ENCODE measurements at regions not wholly inside any gene's neighbourhood (a gene's known extent, or its start where the extent isn't known, plus 50 kb on each side); places are given as distances from the start of the nearest gene placed in this dataset.
A peak's percentile ranks its signal among the peaks of the same experiment; 100 is the strongest.

GRCh38 chr5:92561411-92561959 lies 1019.5 kb downstream of the NR2F1-AS1 start:
- Histone ChIP-seq H2BK15ac (ENCODE audit: low read length) (no peak overlapping the region), H3K9me3 (replicated peaks in 1 of 2; ENCODE audit: control insufficient read depth in 2 of 2, insufficient read depth in 1 of 2, low read depth in 1 of 2, low read length in 2 of 2) (no peaks in the 10 kb centered on the region), H2AFZ (ENCODE audit: low read length) (peak overlapping the region; percentile 8), H3K4me1 (ENCODE audit: control insufficient read depth in 2 of 2, insufficient read depth in 1 of 2, low read depth in 1 of 2, low read length in 2 of 2) (peaks cover 5 to 26% of the 10 kb centered on the region in 2 donors), H2BK12ac (ENCODE audit: low read length) (no peak overlapping the region), H3K79me1 (ENCODE audit: low read depth, low read length) (no peaks in the 10 kb centered on the region), H2BK120ac (ENCODE audit: low read depth, low read length) (no peak overlapping the region), H4K8ac (ENCODE audit: low read depth, low read length) (no peak overlapping the region), H2BK5ac (ENCODE audit: low read length) (no peak overlapping the region), H3K27ac (replicated peaks; ENCODE audit: low read length) (no peak overlapping the region), H3K4me3 (ENCODE audit: low read length in 2 of 2) (no peak overlapping the region), H3K14ac (ENCODE audit: low read length) (no peak overlapping the region), H3K27me3 (ENCODE audit: control insufficient read depth in 3 of 3, insufficient read depth in 3 of 3, low read depth in 1 of 3, low read length in 3 of 3) (no peaks in the 10 kb centered on the region), H3K4me2 (ENCODE audit: insufficient read depth, low read length, poor library complexity, severe bottlenecking) (no peak overlapping the region), H3K4ac (ENCODE audit: low read length) (no peak overlapping the region), H2AK5ac (ENCODE audit: low read depth, low read length) (no peak overlapping the region), H3K23ac (ENCODE audit: low read depth, low read length, poor library complexity) (no peak overlapping the region), H3K9ac (ENCODE audit: low read depth, low read length, poor library complexity) (no peak overlapping the region), H3K36me3 (replicated peaks in 1 of 2; ENCODE audit: control insufficient read depth in 2 of 2, insufficient read depth in 2 of 2, low read length in 2 of 2) (no peaks in the 10 kb centered on the region), H3K18ac (ENCODE audit: low read length) (no peak overlapping the region), H4K91ac (ENCODE audit: low read depth, low read length, poor library complexity) (no peak overlapping the region)
- no peak for DNase-seq (ENCODE audit: low spot score)
- WGBS, 2 donors (ENCODE audit: extremely low coverage in 2 of 2, insufficient read length in 2 of 2, insufficient replicate concordance in 1 of 2) = no CpG with 5 or more reads among the region's 1 CpG

GRCh38 chr5:92560698-92561401 lies 1020.2 kb downstream of the NR2F1-AS1 start:
- no peaks in the 10 kb centered on the region for H3K79me1 ChIP-seq (ENCODE audit: low read depth, low read length)
- H2AFZ ChIP-seq (ENCODE audit: low read length) = no peak overlapping the region
- H3K27me3 ChIP-seq (ENCODE audit: control insufficient read depth in 3 of 3, insufficient read depth in 3 of 3, low read depth in 1 of 3, low read length in 3 of 3) = no peaks in the 10 kb centered on the region
- H3K36me3 ChIP-seq (replicated peaks in 1 of 2; ENCODE audit: control insufficient read depth in 2 of 2, insufficient read depth in 2 of 2, low read length in 2 of 2) = no peaks in the 10 kb centered on the region
- no peaks in the 10 kb centered on the region for H3K9me3 ChIP-seq (replicated peaks in 1 of 2; ENCODE audit: control insufficient read depth in 2 of 2, insufficient read depth in 1 of 2, low read depth in 1 of 2, low read length in 2 of 2)
- no peak overlapping the region for H2BK120ac ChIP-seq (ENCODE audit: low read depth, low read length)
- no peak overlapping the region for H3K18ac ChIP-seq (ENCODE audit: low read length)
- H4K8ac ChIP-seq (ENCODE audit: low read depth, low read length) = no peak overlapping the region
- H3K23ac ChIP-seq (ENCODE audit: low read depth, low read length, poor library complexity) = no peak overlapping the region
- no CpG with 5 or more reads among the region's 4 CpGs for WGBS, 2 donors (ENCODE audit: extremely low coverage in 2 of 2, insufficient read length in 2 of 2, insufficient replicate concordance in 1 of 2)
- H4K91ac ChIP-seq (ENCODE audit: low read depth, low read length, poor library complexity) = no peak overlapping the region
- no peak overlapping the region for H3K9ac ChIP-seq (ENCODE audit: low read depth, low read length, poor library complexity)
- H3K14ac ChIP-seq (ENCODE audit: low read length) = no peak overlapping the region
- H2BK5ac ChIP-seq (ENCODE audit: low read length) = no peak overlapping the region
- H3K27ac ChIP-seq (replicated peaks; ENCODE audit: low read length) = no peak overlapping the region
- no peak overlapping the region for H2BK12ac ChIP-seq (ENCODE audit: low read length)
- no peak overlapping the region for H2BK15ac ChIP-seq (ENCODE audit: low read length)
- H3K4me3 ChIP-seq (ENCODE audit: low read length in 2 of 2) = no peak overlapping the region
- H3K4ac ChIP-seq (ENCODE audit: low read length) = no peak overlapping the region
- H3K4me1 ChIP-seq (ENCODE audit: control insufficient read depth in 2 of 2, insufficient read depth in 1 of 2, low read depth in 1 of 2, low read length in 2 of 2) = peaks cover 5 to 26% of the 10 kb centered on the region in 2 donors
- no peak for DNase-seq (ENCODE audit: low spot score)
- H3K4me2 ChIP-seq (ENCODE audit: insufficient read depth, low read length, poor library complexity, severe bottlenecking) = no peak overlapping the region
- H2AK5ac ChIP-seq (ENCODE audit: low read depth, low read length) = no peak overlapping the region

- no peaks in the 10 kb centered on the region for H3K79me1 ChIP-seq (ENCODE audit: low read depth, low read length)
- no peaks in the 10 kb centered on the region for H3K27me3 ChIP-seq (ENCODE audit: control insufficient read depth in 3 of 3, insufficient read depth in 3 of 3, low read depth in 1 of 3, low read length in 3 of 3)
- H3K9ac ChIP-seq (ENCODE audit: low read depth, low read length, poor library complexity) = no peak overlapping the region
- no peak overlapping the region for H4K91ac ChIP-seq (ENCODE audit: low read depth, low read length, poor library complexity)
- no CpG with 5 or more reads among the region's 3 CpGs for WGBS, 2 donors (ENCODE audit: extremely low coverage in 2 of 2, insufficient read length in 2 of 2, insufficient replicate concordance in 1 of 2)
- no peak overlapping the region for H3K4me3 ChIP-seq (ENCODE audit: low read length in 2 of 2)
- H2AFZ ChIP-seq (ENCODE audit: low read length) = peak overlapping the region; percentile 36
- no peak overlapping the region for H2BK5ac ChIP-seq (ENCODE audit: low read length)
- H2BK120ac ChIP-seq (ENCODE audit: low read depth, low read length) = no peak overlapping the region
- H3K14ac ChIP-seq (ENCODE audit: low read length) = no peak overlapping the region
- H3K18ac ChIP-seq (ENCODE audit: low read length) = no peak overlapping the region
- H3K27ac ChIP-seq (replicated peaks; ENCODE audit: low read length) = no peak overlapping the region
- no peak overlapping the region for H3K4ac ChIP-seq (ENCODE audit: low read length)
- no peaks in the 10 kb centered on the region for H3K36me3 ChIP-seq (replicated peaks in 1 of 2; ENCODE audit: control insufficient read depth in 2 of 2, insufficient read depth in 2 of 2, low read length in 2 of 2)
- no peak overlapping the region for H3K4me2 ChIP-seq (ENCODE audit: insufficient read depth, low read length, poor library complexity, severe bottlenecking)
- H3K23ac ChIP-seq (ENCODE audit: low read depth, low read length, poor library complexity) = no peak overlapping the region
- no peak overlapping the region for H2BK15ac ChIP-seq (ENCODE audit: low read length)
- no peak overlapping the region for H4K8ac ChIP-seq (ENCODE audit: low read depth, low read length)
- no peak overlapping the region for H2AK5ac ChIP-seq (ENCODE audit: low read depth, low read length)
- no peaks in the 10 kb centered on the region for H3K9me3 ChIP-seq (replicated peaks in 1 of 2; ENCODE audit: control insufficient read depth in 2 of 2, insufficient read depth in 1 of 2, low read depth in 1 of 2, low read length in 2 of 2)
- no peak for DNase-seq (ENCODE audit: low spot score)
- peaks cover 5 to 26% of the 10 kb centered on the region in 2 donors for H3K4me1 ChIP-seq (ENCODE audit: control insufficient read depth in 2 of 2, insufficient read depth in 1 of 2, low read depth in 1 of 2, low read length in 2 of 2)
- H2BK12ac ChIP-seq (ENCODE audit: low read length) = no peak overlapping the region
Measured at GRCh38 chr5:92559781-92560180, 1021.2 kb downstream of the NR2F1-AS1 start.

GRCh38 chr5:92559331-92559730 lies 1021.7 kb downstream of the NR2F1-AS1 start:
- Histone ChIP-seq H2AFZ (ENCODE audit: low read length) (peak overlapping the region; percentile 1), H3K9ac (ENCODE audit: low read depth, low read length, poor library complexity) (no peak overlapping the region), H3K4me3 (ENCODE audit: low read length in 2 of 2) (no peak overlapping the region), H3K27ac (replicated peaks; ENCODE audit: low read length) (no peak overlapping the region), H3K27me3 (ENCODE audit: control insufficient read depth in 3 of 3, insufficient read depth in 3 of 3, low read depth in 1 of 3, low read length in 3 of 3) (no peaks in the 10 kb centered on the region), H3K4me2 (ENCODE audit: insufficient read depth, low read length, poor library complexity, severe bottlenecking) (no peak overlapping the region), H2BK5ac (ENCODE audit: low read length) (no peak overlapping the region), H3K18ac (ENCODE audit: low read length) (no peak overlapping the region), H3K14ac (ENCODE audit: low read length) (no peak overlapping the region), H2BK120ac (ENCODE audit: low read depth, low read length) (no peak overlapping the region), H3K36me3 (replicated peaks in 1 of 2; ENCODE audit: control insufficient read depth in 2 of 2, insufficient read depth in 2 of 2, low read length in 2 of 2) (no peaks in the 10 kb centered on the region), H3K23ac (ENCODE audit: low read depth, low read length, poor library complexity) (no peak overlapping the region), H3K79me1 (ENCODE audit: low read depth, low read length) (no peaks in the 10 kb centered on the region), H3K9me3 (replicated peaks in 1 of 2; ENCODE audit: control insufficient read depth in 2 of 2, insufficient read depth in 1 of 2, low read depth in 1 of 2, low read length in 2 of 2) (no peaks in the 10 kb centered on the region), H4K8ac (ENCODE audit: low read depth, low read length) (no peak overlapping the region), H2BK15ac (ENCODE audit: low read length) (no peak overlapping the region), H2BK12ac (ENCODE audit: low read length) (no peak overlapping the region), H2AK5ac (ENCODE audit: low read depth, low read length) (no peak overlapping the region), H4K91ac (ENCODE audit: low read depth, low read length, poor library complexity) (no peak overlapping the region), H3K4ac (ENCODE audit: low read length) (no peak overlapping the region), H3K4me1 (ENCODE audit: control insufficient read depth in 2 of 2, insufficient read depth in 1 of 2, low read depth in 1 of 2, low read length in 2 of 2) (peaks cover 5 to 26% of the 10 kb centered on the region in 2 donors)
- no CpG with 5 or more reads among the region's 4 CpGs for WGBS, 2 donors (ENCODE audit: extremely low coverage in 2 of 2, insufficient read length in 2 of 2, insufficient replicate concordance in 1 of 2)
- no peak for DNase-seq (ENCODE audit: low spot score)

All from neuronal stem cell (in vitro differentiated cells).